ENCODE measurements at regions not wholly inside any gene's neighbourhood (a gene's known extent, or its start where the extent isn't known, plus 50 kb on each side); places are given as distances from the start of the nearest gene placed in this dataset.

DNA sequence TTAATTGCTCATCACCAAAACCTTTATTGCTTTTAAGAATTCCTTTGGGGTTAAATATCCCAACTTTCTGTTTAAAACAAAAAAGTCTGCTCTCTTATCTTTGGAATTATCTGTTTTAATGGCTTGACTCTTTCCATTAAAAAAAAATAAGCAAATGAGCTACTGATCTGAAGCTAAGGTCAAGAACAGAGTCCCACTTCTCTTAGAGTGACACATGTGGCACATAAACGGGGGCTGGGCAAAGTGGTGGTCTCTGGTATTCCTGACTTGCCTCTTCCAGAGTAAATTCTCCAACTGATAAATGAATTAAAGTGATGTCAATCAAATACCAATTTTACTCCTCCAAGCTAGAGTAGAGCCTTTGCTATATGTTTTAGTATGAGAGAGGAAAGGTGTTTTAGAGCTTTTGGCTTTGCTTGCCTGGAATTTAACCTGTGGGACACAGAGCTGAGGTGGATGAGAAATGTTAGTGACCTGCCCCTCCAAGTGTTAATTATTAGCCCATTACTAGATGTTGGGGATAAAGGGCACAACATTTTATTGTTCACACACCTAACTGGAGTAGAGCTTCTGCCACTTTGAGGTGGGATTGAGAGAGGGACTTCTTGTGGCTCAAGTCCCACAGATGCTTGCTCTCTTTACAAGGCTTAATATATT is 864.0 kb downstream of the LRRIQ3 start:
- H3K4me3 ChIP-seq (ENCODE audit: low read depth, low read length): no peak overlapping the region
- TF ChIP-seq, protein P1, sequence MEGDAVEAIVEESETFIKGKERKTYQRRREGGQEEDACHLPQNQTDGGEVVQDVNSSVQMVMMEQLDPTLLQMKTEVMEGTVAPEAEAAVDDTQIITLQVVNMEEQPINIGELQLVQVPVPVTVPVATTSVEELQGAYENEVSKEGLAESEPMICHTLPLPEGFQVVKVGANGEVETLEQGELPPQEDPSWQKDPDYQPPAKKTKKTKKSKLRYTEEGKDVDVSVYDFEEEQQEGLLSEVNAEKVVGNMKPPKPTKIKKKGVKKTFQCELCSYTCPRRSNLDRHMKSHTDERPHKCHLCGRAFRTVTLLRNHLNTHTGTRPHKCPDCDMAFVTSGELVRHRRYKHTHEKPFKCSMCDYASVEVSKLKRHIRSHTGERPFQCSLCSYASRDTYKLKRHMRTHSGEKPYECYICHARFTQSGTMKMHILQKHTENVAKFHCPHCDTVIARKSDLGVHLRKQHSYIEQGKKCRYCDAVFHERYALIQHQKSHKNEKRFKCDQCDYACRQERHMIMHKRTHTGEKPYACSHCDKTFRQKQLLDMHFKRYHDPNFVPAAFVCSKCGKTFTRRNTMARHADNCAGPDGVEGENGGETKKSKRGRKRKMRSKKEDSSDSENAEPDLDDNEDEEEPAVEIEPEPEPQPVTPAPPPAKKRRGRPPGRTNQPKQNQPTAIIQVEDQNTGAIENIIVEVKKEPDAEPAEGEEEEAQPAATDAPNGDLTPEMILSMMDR (IDR thresholded peaks at IDR 0.05; ENCODE audit: insufficient read depth, low read depth, low read length, missing control alignments): no peak
- DNase-seq (ENCODE audit: low read depth): no peak

GRCh38 chr1:73331726-73332125 is 866.2 kb downstream of the LRRIQ3 start:
- no peak for DNase-seq (ENCODE audit: low read depth)
- TF ChIP-seq, protein P1 (IDR thresholded peaks at IDR 0.05; ENCODE audit: insufficient read depth, low read depth, low read length, missing control alignments): no peak
- no peak overlapping the region for H3K4me3 ChIP-seq (ENCODE audit: low read depth, low read length)

- H3K4me3 ChIP-seq (ENCODE audit: low read depth, low read length): no peak overlapping the region
- TF ChIP-seq, protein P1 (IDR thresholded peaks at IDR 0.05; ENCODE audit: insufficient read depth, low read depth, low read length, missing control alignments): no peak
- no peak for DNase-seq (ENCODE audit: low read depth)
These were observed 870.0 kb downstream of the LRRIQ3 start for GRCh38 chr1:73327998-73328397.

DNA sequence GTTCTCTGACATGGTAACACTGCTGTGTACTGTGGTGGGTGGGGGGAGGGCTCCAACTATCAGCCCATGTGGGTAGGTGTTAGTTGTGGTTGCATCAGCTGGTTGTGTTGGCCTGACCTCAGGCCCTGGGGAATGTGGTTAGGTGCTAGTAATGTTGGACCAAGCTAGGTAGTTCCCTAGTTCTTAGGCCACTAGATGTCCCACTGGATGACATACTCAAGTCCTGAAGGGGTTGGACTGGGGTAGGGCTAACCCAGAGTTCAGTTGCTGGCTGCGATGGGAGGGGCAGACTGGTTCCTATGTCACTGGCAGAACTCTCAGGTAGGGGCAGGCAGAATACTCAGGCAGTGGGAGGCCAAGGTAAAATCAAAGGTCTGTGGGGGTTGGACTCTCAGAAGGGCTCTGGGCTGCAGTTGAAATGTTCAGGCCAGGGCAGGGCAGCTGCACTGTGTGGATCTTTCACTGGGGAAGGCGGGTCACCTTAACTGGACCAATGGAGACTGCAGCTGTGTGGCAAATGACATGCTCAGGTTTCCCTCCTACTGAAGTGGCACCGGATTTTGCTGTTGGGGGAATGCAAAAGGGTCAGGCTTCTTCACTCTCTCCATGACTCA is 870.7 kb downstream of the LRRIQ3 start:
- DNase-seq (ENCODE audit: low read depth): no peak
- H3K4me3 ChIP-seq (ENCODE audit: low read depth, low read length): no peak overlapping the region
- TF ChIP-seq, protein P1 (IDR thresholded peaks at IDR 0.05; ENCODE audit: insufficient read depth, low read depth, low read length, missing control alignments): no peak

- no peak overlapping the region for H3K4me3 ChIP-seq (ENCODE audit: low read depth, low read length)
- no peak for DNase-seq (ENCODE audit: low read depth)
- TF ChIP-seq, protein P1 (IDR thresholded peaks at IDR 0.05; ENCODE audit: insufficient read depth, low read depth, low read length, missing control alignments): no peak
These were observed 871.3 kb downstream of the LRRIQ3 start for GRCh38 chr1:73326663-73327062.

- TF ChIP-seq, protein P1 (IDR thresholded peaks at IDR 0.05; ENCODE audit: insufficient read depth, low read depth, low read length, missing control alignments): no peak
- DNase-seq (ENCODE audit: low read depth): no peak
- no peak overlapping the region for H3K4me3 ChIP-seq (ENCODE audit: low read depth, low read length)
These were observed 887.1 kb downstream of the LRRIQ3 start for GRCh38 chr1:73310797-73311381.
